HL-60 (cell line): ENCODE measurements at regions not wholly inside any gene's neighbourhood (a gene's known extent, or its start where the extent isn't known, plus 50 kb on each side); places are given as distances from the start of the nearest gene placed in this dataset.
"Not testable (repeated sequence)": the region's sequence is repeated elsewhere in the genome, so short reads cannot be mapped to it uniquely, and the experiment has no call there.

Source experiments
- DNase-seq, 2 experiments: peaks; one replicate each; pipeline ENCODE4 v3.0.0-alpha.2; 2010 to 2020; ENCODE audit warnings: low read depth in 1 of 2, low spot score in 1 of 2
- H3K27ac ChIP-seq: fragments of 250-450 bp; sonication (Bioruptor Pico); replicated peaks from 2 replicates; pipeline ENCODE4 v1.5.1; 2020; ENCODE audit warnings: mild to moderate bottlenecking, moderate library complexity
- H3K27me3 ChIP-seq: fragments of 250-450 bp; sonication (Bioruptor Pico); 2 replicates; pipeline ENCODE4 v1.5.1; 2021; ENCODE audit warnings: mild to moderate bottlenecking, moderate library complexity; ENCODE audit not compliant: insufficient read depth, poor library complexity, severe bottlenecking
- H3K4me3 ChIP-seq: replicated peaks from 2 replicates; pipeline ENCODE4 v1.5.1; 2011; ENCODE audit warnings: mild to moderate bottlenecking, control low read depth, low read length; ENCODE audit not compliant: insufficient read depth
- CTCF ChIP-seq: IDR thresholded peaks from one replicate; pipeline ENCODE4 v1.5.1; 2011; ENCODE audit warnings: low read length, control low read depth, inconsistent platforms; ENCODE audit not compliant: insufficient read depth
- GABPA ChIP-seq: IDR thresholded peaks from 2 replicates; pipeline ENCODE4 v1.6.1; 2012; ENCODE audit warnings: low read depth
- POLR2AphosphoS5 ChIP-seq: IDR thresholded peaks from 2 replicates; pipeline ENCODE4 v1.6.1; 2012; ENCODE audit warnings: low read depth
- REST ChIP-seq: IDR thresholded peaks from 2 replicates; pipeline ENCODE4 v1.6.1; 2012; ENCODE audit warnings: low read depth; ENCODE audit not compliant: insufficient replicate concordance
- SPI1 ChIP-seq: IDR thresholded peaks from 2 replicates; pipeline ENCODE4 v1.6.1; 2012; ENCODE audit warnings: low read depth, mild to moderate bottlenecking, borderline replicate concordance

DNA sequence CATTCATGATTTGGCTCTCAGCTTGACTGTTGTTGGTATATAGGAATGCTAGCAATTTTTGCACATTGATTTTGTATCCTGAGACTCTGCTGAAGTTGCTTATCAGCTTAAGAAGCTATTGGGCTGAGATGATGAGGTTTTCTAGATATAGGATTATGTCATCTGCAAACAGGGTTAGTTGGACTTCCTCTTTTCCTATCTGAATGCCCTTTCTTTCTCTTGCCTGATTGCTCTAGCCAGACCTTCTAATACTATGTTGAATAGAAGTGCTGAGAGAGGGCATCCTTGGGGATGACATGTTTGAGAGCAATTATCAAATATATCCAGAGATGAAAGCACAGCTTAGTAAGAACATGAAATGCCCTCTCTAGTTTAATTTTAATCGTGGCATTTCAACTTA lies 642.4 kb downstream of the NXPH1 start:
- not testable (repeated sequence) for H3K27me3 ChIP-seq, H3K4me3 ChIP-seq, H3K27ac ChIP-seq, DNase-seq
- TF ChIP-seq SPI1: peak; percentile 67

- Histone ChIP-seq H3K27me3 (no peaks in the 10 kb centered on the region), H3K4me3 (no peak overlapping the region), H3K27ac (no peak overlapping the region)
- TF ChIP-seq GABPA (no peak), POLR2AphosphoS5 (no peak), SPI1 (no peak), CTCF (no peak), REST (no peak)
- no peak for DNase-seq
These were observed 648.8 kb downstream of the NXPH1 start for GRCh38 chr7:9082203-9082602.

DNA sequence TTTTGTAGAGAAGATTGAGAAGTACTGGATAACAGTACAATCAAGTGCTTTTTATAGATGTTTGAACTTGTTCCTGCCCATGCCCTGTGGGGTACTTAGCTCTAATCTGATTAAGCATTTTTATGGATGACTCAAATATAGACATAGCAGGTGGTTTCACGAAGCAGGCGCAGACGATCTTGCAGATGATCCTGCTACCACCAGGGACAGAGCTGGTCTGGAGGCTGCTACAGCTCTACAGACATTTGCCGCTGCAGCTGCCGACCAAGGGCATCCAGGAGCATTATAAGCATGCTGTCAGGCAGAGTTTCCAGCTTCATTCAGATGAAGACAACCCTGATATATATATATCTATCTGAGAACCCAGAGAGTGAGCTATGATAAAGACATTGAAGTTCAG lies 650.4 kb downstream of the NXPH1 start:
- no peaks in the 10 kb centered on the region for H3K27me3 ChIP-seq
- H3K27ac ChIP-seq: no peak overlapping the region
- TF ChIP-seq CTCF: no peak
- no peak for TF ChIP-seq GABPA
- TF ChIP-seq POLR2AphosphoS5: no peak
- no peak for DNase-seq
- H3K4me3 ChIP-seq: no peak overlapping the region

DNA sequence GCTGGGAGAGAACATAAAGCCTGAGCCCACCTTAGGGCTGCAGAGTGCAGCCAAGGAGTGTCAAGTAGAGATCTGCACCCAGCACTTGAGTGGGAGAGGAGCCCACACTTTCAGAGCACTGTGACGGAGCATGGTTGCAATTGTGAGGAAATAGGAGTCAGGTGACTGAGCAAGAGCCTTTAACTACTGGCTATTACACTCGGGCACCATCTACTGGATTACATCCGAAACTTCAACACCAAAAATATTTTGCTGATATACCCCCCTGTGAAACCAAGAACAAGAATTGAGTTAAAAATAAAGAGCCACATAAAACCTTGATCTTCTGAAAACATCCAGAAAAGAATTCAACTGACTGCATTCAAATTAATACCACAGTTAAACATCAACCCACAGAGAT lies 657.9 kb downstream of the NXPH1 start:
- no peak overlapping the region for H3K27ac ChIP-seq
- TF ChIP-seq REST (no peak), CTCF (no peak), POLR2AphosphoS5 (no peak), SPI1 (no peak), GABPA (no peak)
- no peaks in the 10 kb centered on the region for H3K27me3 ChIP-seq
- no peak overlapping the region for H3K4me3 ChIP-seq
- DNase-seq: no peak
